Lower lobe of right lung (tissue), 2 donors: ENCODE measurements at regions not wholly inside any gene's neighbourhood (a gene's known extent, or its start where the extent isn't known, plus 50 kb on each side); places are given as distances from the start of the nearest gene placed in this dataset.
"Not testable (repeated sequence)": the region's sequence is repeated elsewhere in the genome, so short reads cannot be mapped to it uniquely, and the experiment has no call there.

Experiments
- ATAC-seq, 2 donors: fragments of 200-7000 bp; cut with Tn5 transposase; one replicate each; pipeline ENCODE4 v1.9.1; 2020 to 2022; ENCODE audit warnings: mild to moderate bottlenecking in 2 of 2, moderate library complexity in 2 of 2
- DNase-seq: peaks from one replicate; pipeline ENCODE4 v3.0.0-alpha.2; 2020
- H3K27ac ChIP-seq: fragments of 200-600 bp; one replicate; pipeline ENCODE4 v1.8.0; 2022
- H3K27me3 ChIP-seq: fragments of 200-600 bp; one replicate; pipeline ENCODE4 v1.8.0; 2022; ENCODE audit warnings: low read depth
- H3K36me3 ChIP-seq: fragments of 200-600 bp; one replicate; pipeline ENCODE4 v1.8.0; 2022; ENCODE audit warnings: mild to moderate bottlenecking
- H3K4me1 ChIP-seq: fragments of 200-600 bp; one replicate; pipeline ENCODE4 v1.8.0; 2022
- H3K4me3 ChIP-seq: fragments of 200-600 bp; one replicate; pipeline ENCODE4 v1.8.0; 2022; ENCODE audit warnings: mild to moderate bottlenecking
- H3K9me3 ChIP-seq: fragments of 200-600 bp; one replicate; pipeline ENCODE4 v1.8.0; 2022
- CTCF ChIP-seq: fragments of 200-600 bp; IDR thresholded peaks from one replicate; pipeline ENCODE4 v1.8.0; 2022; ENCODE audit warnings: antibody characterized with exemption, mild to moderate bottlenecking
- intact Hi-C: fragments of 100-400 bp; cut with DNase I; formaldehyde crosslinking; loops from one replicate; pipeline ENCODE4 v1.11.0; 2022
- donor health status: DM: no; HTN: yes; CAD: no; lungs with severe emphysema.

- intact Hi-C loops = no loop called here
Measured at GRCh38 chr6:159557031-159557430, 136.0 kb downstream of the SOD2 start.

GRCh38 chr6:159555082-159555875, 137.8 kb downstream of the SOD2 start:
- H3K9me3 ChIP-seq = no peaks in the 10 kb centered on the region
- H3K4me1 ChIP-seq = no peaks in the 10 kb centered on the region
- TF ChIP-seq CTCF = no peak
- no peaks in the 10 kb centered on the region for H3K27me3 ChIP-seq
- DNase-seq (no peak), ATAC-seq (no peak)
- no peak overlapping the region for H3K27ac ChIP-seq
- no peak overlapping the region for H3K4me3 ChIP-seq
- no peaks in the 10 kb centered on the region for H3K36me3 ChIP-seq
- intact Hi-C loops = no loop called here

More at GRCh38 chr6:159557031-159557430, 136.0 kb downstream of the SOD2 start:
- no peak overlapping the region for H3K4me3 ChIP-seq
- DNase-seq = no peak
- H3K27ac ChIP-seq = no peak overlapping the region
- no peak for TF ChIP-seq CTCF
- H3K36me3 ChIP-seq = no peaks in the 10 kb centered on the region
- ATAC-seq = no peak
- no peaks in the 10 kb centered on the region for H3K4me1 ChIP-seq
- no peaks in the 10 kb centered on the region for H3K9me3 ChIP-seq
- H3K27me3 ChIP-seq = no peaks in the 10 kb centered on the region

DNA sequence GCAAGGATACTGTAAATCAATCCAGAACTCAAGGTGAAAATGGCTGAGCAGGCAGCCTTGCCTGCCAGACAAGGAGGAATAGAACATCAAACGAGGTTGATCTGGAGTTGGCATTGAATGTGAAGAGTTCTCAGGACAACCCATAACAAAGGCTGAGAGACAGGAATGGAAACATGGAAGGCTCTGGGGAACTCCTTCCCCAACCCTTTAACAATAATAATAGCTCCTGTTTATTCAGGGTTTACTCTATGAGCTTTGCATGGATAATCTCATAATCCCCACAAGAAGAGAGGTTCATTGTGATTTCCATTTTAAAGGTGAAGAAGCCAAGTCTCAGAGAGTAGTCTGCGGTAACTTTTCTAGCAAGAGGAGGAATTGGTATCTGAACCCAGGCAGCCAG, 151.7 kb downstream of the SOD2 start:
- no peak for TF ChIP-seq CTCF
- Histone ChIP-seq H3K27me3 (no peaks in the 10 kb centered on the region), H3K27ac (no peak overlapping the region), H3K4me1 (no peaks in the 10 kb centered on the region), H3K9me3 (no peaks in the 10 kb centered on the region), H3K36me3 (no peaks in the 10 kb centered on the region), H3K4me3 (no peak overlapping the region)
- ATAC-seq (no peak), DNase-seq (no peak)
- intact Hi-C loops = no loop called here

DNA sequence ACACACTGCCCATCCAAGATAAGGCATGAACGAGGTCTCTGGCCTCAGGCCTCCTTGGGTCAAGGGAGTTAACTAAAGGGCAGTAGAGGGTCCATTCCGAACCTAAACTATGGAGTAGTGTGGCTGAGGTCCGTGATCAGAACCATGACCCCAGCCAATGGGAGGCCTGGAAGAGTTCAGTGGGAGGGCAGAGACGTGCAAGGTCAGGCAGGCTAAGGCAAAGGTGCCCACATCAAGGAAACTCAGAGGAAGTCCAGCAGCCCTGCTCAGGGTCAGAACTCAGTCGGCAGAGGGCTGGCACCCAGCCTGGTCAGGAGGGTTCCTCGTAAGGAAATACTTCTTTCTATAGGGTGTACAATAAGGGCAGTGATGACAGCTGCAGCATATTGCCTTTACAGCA, 152.2 kb downstream of the SOD2 start:
- no peak for TF ChIP-seq CTCF
- Histone ChIP-seq H3K4me1 (no peaks in the 10 kb centered on the region), H3K9me3 (no peaks in the 10 kb centered on the region), H3K4me3 (no peak overlapping the region), H3K27ac (no peak overlapping the region), H3K27me3 (no peaks in the 10 kb centered on the region), H3K36me3 (no peaks in the 10 kb centered on the region)
- intact Hi-C loops = no loop called here
- ATAC-seq = no peak
- DNase-seq = no peak

- no peaks in the 10 kb centered on the region for H3K4me1 ChIP-seq
- DNase-seq (no peak), ATAC-seq (no peak)
- H3K36me3 ChIP-seq = no peaks in the 10 kb centered on the region
- no peaks in the 10 kb centered on the region for H3K27me3 ChIP-seq
- TF ChIP-seq CTCF = no peak
- intact Hi-C loops = no loop called here
- H3K27ac ChIP-seq = no peak overlapping the region
- no peak overlapping the region for H3K4me3 ChIP-seq
- H3K9me3 ChIP-seq = no peaks in the 10 kb centered on the region
Measured at GRCh38 chr6:159540152-159540551, 152.9 kb downstream of the SOD2 start.

- ATAC-seq, DNase-seq, intact Hi-C loops, H3K4me1 ChIP-seq, H3K27ac ChIP-seq, H3K4me3 ChIP-seq, H3K36me3 ChIP-seq, H3K9me3 ChIP-seq, H3K27me3 ChIP-seq: not testable (repeated sequence)
Measured at GRCh38 chr6:159538031-159538430, 155.0 kb downstream of the SOD2 start.
